PFSK-1 (cell line): ENCODE measurements at regions not wholly inside any gene's neighbourhood (a gene's known extent, or its start where the extent isn't known, plus 50 kb on each side); places are given as distances from the start of the nearest gene placed in this dataset.

Source experiments
- SIN3A ChIP-seq: IDR thresholded peaks from 2 replicates; pipeline ENCODE4 v1.6.1; 2012; ENCODE audit warnings: mild to moderate bottlenecking, low read length, moderate library complexity, borderline replicate concordance; ENCODE audit not compliant: insufficient read depth
- TF ChIP-seq, protein P1 (sequence below), 2 experiments: IDR thresholded peaks; 2 replicates each; pipeline versions ENCODE4 v1.6.1 to v1.8.0; 2011 to 2012; ENCODE audit warnings: low read depth in 2 of 2, low read length in 2 of 2, control low read depth in 1 of 2, inconsistent platforms in 1 of 2, mild to moderate bottlenecking in 1 of 2, moderate library complexity in 1 of 2; ENCODE audit not compliant: insufficient read depth in 1 of 2

DNA sequence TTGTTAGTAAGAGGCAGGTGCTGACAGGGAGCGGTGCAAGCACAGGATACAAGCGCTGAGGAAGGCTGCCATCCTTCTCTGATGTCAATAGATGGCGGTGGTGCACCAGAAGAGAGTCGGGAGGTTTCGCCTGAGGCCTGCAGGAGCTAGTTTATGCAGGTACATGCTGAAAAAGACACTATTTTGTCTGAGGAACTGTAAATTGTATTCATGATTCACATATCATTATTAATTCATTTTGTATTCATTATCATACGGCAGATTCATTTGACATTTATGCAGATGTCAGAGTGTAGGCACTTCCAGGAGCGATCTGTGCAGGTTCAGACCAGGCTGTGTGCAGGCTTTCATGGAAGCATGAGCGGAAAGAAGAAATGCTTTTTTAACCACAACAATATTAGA, 824.0 kb downstream of the STIM2 start:
- TF ChIP-seq, protein P1, sequence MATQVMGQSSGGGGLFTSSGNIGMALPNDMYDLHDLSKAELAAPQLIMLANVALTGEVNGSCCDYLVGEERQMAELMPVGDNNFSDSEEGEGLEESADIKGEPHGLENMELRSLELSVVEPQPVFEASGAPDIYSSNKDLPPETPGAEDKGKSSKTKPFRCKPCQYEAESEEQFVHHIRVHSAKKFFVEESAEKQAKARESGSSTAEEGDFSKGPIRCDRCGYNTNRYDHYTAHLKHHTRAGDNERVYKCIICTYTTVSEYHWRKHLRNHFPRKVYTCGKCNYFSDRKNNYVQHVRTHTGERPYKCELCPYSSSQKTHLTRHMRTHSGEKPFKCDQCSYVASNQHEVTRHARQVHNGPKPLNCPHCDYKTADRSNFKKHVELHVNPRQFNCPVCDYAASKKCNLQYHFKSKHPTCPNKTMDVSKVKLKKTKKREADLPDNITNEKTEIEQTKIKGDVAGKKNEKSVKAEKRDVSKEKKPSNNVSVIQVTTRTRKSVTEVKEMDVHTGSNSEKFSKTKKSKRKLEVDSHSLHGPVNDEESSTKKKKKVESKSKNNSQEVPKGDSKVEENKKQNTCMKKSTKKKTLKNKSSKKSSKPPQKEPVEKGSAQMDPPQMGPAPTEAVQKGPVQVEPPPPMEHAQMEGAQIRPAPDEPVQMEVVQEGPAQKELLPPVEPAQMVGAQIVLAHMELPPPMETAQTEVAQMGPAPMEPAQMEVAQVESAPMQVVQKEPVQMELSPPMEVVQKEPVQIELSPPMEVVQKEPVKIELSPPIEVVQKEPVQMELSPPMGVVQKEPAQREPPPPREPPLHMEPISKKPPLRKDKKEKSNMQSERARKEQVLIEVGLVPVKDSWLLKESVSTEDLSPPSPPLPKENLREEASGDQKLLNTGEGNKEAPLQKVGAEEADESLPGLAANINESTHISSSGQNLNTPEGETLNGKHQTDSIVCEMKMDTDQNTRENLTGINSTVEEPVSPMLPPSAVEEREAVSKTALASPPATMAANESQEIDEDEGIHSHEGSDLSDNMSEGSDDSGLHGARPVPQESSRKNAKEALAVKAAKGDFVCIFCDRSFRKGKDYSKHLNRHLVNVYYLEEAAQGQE (IDR thresholded peaks at IDR 0.05; ENCODE audit: insufficient read depth in 1 of 2, low read depth in 2 of 2, low read length in 2 of 2): no peak
- no peak for TF ChIP-seq SIN3A
